H1 (cell line): ENCODE measurements at regions not wholly inside any gene's neighbourhood (a gene's known extent, or its start where the extent isn't known, plus 50 kb on each side); places are given as distances from the start of the nearest gene placed in this dataset.

ENCODE experiments used
- FOSL1 ChIP-seq: IDR thresholded peaks from 2 replicates; pipeline ENCODE4 v1.6.1; 2011; ENCODE audit warnings: mild to moderate bottlenecking, low read depth, low read length, moderate library complexity; ENCODE audit not compliant: insufficient read depth
- SIRT6 ChIP-seq: IDR thresholded peaks from one replicate; pipeline ENCODE4 v1.7.1; 2012; ENCODE audit warnings: low read length, inconsistent platforms

DNA sequence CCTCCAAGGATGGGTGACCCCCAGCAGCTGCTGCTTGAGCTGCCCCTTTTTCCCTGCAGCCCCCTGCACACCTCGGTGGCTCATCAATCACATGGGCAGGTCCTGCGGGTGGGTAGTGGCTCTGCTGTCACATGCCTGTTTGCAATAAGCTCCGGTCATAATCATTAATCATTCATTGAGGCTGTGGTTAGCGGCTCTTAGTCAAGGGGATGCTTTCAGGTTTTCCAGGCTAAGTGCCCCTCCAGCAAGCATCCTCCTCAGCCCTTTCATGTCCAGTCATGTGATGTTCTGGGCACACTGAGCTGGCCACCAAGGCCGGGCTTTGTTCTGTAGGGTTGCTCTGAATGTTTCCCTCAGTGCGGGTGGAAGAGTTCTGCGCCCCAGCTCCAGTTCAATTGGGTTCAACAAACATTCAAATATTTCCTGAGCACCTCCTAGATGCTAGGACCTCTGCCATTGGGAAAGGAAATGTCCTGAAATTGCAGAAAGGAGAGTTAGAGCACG is 96.4 kb upstream of the LDAH start (continued):
- TF ChIP-seq SIRT6 = no peak
- TF ChIP-seq FOSL1 = no peak
